ENCODE measurements at regions not wholly inside any gene's neighbourhood (a gene's known extent, or its start where the extent isn't known, plus 50 kb on each side); places are given as distances from the start of the nearest gene placed in this dataset.

DNA sequence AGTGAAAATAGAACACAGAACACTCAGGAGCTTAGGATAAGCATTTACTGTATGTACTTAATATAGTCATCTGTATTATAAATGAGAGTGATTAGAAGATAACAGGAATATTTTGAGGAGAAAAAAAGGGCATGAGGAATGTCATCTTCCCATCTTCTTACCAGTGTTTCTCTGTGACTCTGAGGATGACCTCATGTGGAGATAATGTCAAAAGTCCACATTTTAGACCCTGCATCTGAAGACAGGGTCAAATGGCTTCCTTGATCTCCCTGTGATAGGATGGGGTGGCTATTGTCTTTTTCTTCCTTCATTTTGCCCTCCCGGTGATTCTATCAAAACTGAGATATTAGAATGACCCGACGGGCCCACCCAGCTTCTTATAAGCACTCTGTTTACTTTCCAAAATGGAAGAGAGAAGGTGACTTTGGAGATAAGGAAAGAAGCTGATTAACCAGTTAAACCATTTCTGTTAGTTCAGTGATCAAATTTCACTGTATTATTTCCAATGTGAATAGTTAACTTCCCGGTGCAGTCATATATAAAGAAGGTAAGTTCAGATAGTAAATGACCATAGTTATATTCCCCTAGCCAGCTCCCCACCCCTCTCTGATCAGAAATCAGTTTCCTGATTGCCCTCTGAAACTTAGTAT lies 115.7 kb upstream of the SALL4 start:
- no peak for DNase-seq

DNA sequence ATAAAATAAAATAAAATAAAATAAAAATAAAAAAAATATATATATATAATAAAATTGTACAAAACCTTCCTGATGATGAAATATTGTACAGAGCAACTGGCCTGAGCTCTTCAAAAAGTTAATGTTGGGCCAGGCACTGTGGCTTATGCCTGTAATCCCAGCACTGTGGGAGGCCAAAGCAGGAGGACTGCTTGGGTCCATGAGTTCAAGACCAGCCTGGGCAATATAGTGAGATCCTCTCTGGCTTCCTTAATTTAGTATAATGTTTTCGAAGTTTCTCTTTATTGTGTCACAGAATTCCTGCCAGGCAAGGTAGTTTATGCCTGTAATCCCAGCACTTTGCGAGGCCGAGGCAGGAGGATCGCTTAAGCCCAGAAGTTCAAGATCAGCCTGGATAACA lies 113.9 kb upstream of the SALL4 start:
- no peak for DNase-seq

DNA sequence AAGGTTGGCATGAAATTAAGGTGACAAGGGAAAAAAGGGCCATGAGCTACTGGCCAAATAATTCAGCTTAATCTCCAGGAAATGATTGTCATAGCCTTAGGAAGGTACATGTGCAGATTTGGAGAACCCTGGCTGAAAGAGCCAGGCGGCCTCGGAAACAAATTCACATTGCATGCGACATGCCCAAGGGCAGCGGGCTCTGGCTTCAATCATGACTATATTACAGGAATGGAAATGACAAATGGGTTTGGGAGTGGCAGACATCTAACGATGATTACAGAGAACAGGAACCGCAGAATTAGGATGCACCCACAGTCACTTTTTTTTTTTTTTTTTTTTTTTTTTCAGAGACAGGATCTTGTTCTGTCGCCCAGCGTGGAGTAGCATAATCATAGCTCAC lies 112.4 kb upstream of the SALL4 start:
- no peak for DNase-seq

DNA sequence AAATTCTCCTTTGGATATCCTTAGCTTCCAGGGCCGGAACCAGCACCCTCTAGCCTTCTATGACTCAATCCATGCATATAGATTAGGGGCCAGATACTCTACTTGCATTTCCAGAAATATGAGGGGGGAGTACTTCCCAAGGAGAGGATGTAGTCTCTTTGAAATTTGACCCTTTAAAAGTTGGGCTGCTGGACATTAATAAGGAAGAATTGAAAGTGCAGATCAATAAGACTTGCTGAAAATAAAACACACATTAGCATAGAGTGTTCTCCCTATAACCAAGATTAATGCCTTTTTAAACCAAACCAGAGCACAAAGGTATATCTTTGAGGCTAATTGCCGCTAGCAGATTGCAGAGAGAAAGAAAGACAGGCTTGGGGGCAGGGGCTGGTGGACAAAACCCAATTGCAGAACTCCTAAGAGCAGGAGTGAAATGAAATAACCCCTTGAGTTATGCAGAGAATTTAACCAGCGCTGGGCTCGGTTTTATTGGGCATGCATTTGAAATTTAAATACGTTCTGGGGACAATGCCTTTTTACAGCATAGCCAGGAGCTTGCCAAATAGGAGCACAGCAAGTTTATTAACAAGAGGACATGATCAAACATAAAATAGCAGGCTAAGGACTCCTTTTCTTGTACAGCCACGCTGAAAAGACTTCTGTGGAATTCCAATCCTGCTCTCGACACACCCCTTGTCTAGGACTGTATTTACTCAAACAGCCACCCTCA lies 108.2 kb upstream of the SALL4 start:
- DNase-seq: no peak

DNA sequence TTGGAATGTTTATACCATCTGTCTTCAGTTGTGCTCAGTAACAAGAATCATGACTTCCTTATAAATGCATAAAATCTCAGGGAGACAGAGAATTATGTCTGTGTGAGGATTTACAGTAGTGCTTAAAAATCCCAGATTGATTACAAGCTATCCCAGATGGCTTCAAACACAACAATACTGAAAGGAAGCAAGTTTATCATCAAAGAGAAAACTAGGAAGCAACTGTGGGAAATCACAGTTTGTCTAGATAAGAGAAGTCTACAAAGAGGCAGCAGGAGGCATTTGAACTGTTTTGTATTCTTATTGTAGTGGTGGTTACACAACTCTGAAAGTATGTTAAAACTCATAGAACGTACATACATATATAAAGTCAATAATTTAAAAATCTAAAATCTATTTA lies 104.4 kb upstream of the SALL4 start:
- DNase-seq: no peak

DNA sequence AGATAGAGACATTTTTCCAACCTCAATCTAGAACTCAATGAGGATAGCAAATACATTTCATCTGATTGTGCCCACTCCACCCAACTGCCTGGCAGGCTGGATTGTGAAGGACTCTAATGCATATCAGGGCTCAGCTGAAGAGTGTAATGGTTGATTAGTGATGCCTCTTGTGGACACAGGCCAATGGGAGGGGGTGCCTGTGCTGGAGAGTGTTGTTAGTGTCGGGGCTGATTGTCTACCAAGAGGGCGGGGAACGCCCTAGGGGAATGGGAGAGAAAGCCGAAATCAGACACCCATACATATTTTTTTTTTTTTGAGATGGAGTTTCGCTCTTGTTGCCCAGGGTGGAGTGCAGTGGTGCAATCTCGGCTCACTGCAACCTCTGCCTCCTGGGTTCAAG lies 103.7 kb upstream of the SALL4 start:
- no peak for DNase-seq

DNA sequence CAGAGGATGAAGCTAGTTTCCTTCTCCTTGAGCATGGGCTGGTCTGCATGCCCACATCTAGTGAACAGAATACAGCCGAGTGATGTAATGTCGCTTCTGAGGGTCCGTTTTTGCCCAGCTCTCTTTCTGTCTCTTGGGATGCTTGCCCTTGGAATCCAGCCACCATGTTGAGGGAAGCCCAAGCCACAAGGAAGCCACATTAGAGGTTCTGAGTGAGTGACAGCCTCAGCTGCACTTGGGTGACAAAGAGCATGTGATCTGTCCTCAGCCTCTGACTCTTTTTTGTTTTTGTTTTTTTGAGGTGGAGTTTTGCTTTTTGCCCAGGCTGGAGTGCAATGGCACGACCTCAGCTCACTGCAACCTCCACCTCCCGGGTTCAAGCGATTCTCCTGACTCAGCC lies 100.6 kb upstream of the SALL4 start:
- no peak for DNase-seq

DNA sequence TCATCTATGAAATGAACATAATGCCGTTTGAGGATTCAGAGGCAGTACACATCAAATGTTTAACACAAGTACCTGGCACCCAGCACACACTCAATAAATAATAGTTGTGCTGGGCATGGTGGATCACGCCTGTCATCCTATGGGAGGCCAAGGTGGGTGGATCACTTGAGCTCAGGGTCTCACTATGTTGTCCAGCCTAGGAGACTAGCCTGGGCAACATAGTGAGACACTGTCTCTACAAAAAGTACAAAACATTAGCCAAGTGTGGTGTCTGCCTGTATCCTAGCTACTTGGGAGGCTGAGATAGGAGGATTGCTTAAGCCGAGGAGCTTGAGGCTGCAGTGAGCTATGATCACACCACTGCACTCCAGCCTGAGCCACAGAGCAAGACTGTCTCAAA lies 98.1 kb upstream of the SALL4 start:
- DNase-seq: no peak

DNA sequence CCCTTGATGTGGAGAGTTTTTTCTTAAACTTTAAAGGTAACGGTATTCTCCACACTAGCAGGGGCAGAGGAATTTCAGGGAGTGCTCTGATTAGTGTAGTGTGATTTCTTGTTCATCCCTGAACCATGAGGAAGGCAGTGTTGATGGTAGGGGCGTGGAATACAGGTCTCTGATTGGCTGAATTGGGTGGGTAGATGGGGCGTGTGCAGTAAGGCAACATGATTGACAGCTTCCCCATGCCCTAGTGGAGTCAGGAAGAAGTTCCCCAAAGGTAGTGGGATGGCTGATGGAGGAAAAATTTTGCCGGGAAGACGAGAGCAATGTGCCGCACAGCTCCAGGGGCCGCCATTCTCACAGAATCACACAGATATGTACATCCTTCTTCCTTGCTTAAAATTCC lies 97.4 kb upstream of the SALL4 start:
- no peak for DNase-seq

DNA sequence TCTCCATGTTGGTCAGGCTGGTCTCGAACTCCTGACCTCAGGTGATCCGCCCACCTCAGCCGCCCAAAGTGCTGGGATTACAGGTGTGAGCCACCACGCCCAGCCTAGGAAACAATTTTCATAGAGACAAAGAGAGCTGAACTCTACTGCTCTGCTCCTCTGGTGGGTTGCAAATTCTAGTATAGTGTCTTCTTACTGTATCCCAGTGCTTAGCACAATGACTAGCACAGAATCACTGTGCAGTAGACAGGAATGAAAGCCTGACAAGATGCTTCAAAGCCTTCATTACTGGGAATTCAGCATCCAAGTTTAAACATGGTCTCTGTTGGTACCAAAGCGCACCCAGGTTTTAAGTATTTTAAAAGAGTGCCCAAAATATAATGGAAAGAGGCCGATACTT lies 96.5 kb upstream of the SALL4 start:
- no peak for DNase-seq

DNA sequence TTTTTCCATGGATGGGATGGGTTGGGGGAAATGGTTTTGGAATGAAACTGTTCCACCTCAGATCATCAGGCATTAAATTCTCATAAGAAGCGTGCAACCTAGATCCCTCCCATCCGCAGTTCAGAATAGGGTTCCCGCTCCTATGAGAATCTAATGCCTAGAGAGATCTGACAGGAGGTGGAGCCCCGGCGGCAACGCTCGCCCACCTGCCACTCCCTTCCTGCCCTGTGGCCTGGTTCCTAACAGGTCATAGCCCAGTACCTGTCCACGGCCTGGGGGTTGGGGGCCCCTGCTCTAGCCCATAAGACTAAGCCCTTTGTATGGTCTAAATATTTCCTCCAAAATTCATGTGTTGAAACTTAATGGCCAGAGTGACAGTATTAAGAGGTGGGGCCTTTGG lies 92.3 kb upstream of the SALL4 start:
- no peak for DNase-seq

DNA sequence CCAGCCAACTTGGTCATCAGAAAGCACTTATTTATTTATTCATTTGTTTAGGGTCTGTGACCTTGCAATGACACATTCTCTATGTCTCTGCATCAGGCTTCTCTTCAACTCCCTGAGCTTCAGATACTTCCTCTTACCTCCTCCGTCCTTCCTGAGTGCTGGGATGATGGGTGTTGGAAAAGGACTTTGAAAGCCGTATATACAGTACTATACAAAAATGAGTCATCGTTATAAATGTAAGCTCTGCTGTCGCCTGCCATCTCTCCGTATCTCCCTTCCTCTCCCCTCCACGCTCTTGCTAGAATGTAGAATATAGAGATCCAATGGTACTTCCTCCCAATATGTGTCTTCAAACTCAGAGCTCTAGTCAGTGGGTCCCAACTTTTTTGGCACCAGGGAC lies 91.9 kb upstream of the SALL4 start:
- no peak for DNase-seq

DNA sequence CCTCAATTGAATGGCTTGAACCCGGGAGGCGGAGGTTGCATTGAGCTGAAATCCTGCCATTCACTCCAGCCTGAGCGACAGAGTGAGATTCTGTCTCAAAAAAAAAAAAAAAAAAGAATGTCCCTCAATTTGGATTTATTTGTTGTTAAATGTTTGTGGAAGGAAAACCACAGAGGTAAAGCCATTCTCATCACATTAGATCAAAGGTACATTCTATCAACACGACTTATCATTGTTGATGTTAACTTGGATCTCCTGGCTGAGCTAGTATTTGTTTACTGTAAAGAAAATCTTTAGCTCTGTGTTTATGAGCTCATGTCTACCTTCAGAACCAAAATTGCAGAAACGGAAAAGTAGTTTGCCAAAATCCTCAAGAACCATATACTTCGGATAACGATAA lies 91.4 kb upstream of the SALL4 start:
- DNase-seq: no peak

DNA sequence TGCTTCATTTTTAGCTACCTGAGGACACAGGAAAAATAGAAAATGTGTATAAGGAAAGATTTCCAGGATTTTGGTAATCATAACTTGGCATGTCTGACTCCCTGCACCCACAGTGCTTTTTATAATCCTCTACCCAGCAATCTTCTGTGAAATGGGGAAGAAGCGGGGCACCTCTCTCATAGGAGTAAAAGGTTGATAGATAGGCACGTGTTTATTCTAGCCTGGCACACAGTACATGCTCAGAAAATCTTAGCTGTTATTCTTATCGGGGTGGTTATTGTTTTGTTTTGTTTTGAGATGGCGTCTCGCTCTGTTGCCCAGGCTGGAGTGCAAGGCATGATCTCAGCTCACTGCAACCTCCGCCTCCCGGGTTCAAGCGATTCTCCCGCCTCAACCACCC lies 87.7 kb upstream of the SALL4 start:
- no peak for DNase-seq

DNA sequence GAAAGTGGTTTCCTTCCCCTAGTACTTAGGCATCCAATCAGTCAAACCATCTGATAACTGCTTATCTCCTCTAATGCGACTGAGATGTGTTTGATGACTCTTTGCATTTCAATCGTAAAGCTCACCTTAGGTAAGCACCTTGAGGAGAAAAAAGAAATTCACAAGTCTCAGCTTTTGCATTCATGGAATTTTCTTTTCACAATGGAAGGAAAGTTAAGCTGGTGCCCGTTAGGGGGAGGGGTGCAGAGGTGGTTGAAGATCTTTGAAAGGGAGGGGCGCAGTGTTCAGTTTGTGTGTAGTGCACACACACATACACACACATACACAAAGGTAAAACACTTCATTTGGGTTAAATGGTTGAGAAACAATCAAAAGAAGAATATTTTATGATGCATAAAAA lies 87.1 kb upstream of the SALL4 start:
- DNase-seq: no peak

DNA sequence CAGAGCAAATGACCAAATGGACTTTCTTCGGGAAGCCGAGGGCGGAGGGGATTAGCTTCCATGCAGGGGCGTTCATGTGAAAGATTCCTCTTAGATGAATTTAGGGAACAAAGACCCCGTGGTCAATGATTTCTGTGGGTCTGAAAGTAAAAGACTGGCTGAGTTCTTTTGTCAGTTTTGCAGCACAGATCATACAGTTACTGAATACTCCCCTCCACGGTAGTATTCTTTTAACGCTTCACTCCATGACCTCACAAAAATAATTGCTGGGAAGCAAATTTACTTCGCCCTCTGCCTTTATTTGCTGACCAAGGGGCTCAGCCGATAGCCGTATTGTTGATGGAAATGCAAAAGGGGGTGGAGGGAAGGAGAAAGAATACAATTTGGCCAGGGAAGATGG lies 86.0 kb upstream of the SALL4 start:
- DNase-seq: no peak

DNA sequence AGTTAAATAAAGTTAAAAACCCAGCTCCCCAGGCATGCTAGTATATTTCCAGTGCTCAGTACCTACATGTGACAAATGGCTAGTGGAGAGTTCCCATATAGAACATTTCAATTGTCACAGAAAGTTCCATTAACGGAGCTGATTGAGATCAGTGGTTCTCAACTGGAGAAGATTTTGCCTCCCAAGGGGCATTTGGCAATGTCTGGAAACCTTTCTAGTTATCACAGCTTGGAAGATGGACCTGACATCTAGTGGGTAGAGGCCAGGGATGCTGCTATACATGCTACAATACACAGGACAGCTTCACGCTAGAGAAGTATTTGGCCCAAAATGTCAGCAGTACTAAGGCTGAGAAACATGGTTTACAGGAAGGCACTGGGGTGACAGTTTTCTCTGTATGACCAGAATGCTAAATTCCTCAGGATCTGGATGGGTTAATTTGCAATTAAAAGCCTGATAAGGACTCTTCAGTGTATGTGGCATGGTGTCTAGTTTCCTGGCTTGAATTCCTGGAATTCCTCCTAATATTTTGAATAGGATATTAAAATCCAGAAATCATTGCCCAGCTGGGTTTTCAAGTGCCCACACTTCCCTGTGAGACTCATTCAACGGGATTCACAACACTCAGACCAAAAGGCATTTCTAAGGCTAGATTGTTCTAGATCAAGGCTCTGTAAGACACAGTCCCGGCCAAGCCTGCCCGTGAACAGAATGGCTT lies 84.7 kb upstream of the SALL4 start:
- DNase-seq: no peak

DNA sequence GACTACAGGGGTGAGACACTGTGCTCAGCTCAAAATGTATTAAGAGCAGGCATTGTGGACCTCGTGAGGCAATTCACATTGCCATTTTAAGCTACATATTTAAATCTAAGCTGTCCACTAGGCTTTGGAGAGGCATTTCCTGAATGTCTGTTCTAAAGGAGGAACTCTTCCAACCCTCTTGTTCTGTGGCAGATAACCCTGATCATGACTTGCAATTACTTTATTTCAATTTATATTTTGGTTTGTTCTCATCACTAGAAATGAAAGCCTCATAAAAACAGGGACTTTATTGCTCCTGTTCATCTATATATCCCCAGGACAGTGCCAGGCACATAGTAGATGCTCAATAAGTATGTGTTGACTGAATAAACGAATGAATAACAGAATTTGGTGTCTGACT lies 84.0 kb upstream of the SALL4 start:
- DNase-seq: no peak

DNA sequence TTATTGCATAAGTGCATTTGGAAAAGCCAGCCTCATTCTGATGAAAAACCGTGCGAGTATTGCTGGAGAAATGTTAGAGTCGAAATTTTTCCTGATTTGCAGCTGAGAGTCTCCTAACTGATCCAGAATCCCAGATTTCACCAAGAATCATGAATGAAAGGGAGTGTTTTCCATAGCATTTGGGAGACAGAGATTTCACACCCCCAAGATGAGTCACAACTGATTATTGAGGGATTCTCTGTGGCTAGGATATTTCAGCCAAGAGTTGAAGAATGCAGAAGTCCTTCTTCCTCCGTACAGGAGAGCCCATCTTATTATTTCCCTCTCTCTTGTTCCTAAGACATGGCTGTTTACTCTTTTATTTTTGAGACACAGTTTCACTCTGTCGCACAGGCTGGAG lies 82.2 kb upstream of the SALL4 start:
- no peak for DNase-seq

DNA sequence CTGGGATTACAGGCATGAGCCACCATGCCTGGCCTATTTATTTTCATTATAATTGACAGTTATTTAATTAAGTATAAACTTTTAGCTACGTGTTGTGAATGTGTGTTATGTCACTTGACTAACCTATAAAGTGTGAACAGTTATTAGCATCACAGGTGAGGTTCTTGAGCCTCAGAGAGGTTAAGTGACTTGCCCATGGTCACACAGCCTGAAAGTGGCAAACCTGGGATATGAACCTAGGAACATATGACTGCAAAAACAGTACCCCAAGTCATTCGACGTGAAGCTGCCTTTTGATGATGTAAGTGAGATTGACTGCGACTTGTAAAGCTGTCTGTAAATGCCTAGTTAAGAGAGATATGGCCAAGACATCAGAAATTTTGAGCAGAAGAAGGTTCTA lies 77.9 kb upstream of the SALL4 start:
- DNase-seq: no peak

DNA sequence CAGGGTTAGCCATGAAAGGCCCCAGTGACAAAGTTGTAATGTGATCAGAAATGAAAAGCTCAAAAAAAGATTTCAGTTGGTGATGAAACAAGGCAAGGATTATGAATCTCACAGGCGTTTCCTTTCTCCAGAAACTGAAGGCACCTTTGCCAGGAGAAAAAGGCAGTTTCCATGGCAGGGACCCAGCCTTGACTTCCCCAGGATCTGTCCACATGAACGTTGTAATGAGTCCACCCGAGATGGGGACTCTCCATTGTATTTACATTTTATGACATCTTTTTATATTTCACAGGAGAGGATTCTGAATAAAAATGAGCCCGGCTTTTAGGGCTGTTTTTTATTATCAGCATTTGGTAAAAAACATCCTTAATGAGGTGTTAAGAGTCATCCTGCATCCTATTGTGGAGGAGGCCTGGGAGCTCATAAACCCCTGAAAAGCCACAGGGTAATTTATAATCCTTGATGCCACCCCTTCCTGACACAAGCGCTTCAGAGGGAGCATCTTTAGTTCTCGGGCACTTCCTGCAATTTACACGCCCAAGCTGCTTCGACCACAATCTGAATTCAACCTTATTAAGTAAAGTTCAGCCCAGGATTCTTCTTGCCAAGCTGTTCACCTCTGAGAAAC lies 74.1 kb upstream of the SALL4 start:
- DNase-seq: no peak

DNA sequence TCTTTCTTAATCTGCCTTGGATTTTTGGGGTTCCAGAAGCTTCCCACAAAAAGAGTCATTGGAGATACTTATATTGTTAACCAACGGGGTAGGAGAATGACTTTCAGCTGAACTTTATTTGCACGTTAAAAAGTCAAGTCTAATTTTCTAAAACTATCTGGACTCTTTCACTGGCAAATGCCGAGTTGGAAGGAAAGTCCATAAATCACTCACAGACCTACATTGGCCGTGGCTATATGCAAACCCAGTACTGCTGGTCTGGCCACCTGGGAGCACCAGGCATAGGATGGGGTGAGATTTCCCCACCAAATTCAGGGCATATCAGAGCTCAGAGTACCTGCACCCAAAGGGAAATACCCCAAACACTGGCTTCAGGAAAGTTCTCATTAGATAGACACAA lies 71.3 kb upstream of the SALL4 start:
- DNase-seq: no peak

DNA sequence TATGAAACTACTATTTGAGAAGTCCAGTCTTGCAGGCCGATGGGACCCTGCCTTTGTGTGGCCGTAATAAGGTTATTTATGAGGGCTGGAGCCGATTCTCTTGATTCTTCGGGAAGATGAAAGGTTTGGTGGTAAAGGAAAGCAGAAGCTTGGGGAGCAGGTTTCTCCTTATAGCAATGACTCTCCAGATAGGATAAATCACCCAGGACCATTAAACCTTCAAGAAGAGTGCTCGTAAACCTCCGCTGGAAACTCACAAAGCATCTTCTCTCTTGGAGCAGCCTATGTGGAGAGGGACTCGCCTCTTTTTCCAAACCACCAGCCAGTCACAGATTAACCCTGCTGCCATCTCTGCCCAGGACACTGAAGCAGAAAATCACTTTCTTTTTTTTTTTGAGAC lies 69.6 kb upstream of the SALL4 start:
- DNase-seq: no peak

DNA sequence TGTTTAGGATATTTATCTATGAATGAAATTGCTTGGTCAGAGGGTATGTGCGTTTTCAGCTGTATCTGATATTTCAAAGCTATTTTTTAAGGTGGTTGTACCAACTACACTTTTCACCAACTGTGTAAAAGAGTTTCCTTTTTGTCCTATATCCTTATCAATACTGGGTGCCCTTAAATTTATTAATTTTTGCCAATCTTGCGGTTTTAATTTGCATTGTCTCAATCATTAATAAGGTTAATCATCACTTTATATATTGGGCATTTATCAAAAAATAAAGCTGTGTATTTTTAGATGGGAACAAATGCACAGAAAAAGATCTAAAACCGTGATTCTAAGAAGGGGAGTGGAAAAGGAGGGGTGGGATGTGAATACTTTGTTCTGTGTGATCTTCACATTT lies 66.7 kb upstream of the SALL4 start:
- no peak for DNase-seq

Data from NCI-H1417 treated with DMSO at 0.1 percent for 48 hours (cell line).